CD8-positive, alpha-beta memory T cell (primary cell): ENCODE measurements at regions not wholly inside any gene's neighbourhood (a gene's known extent, or its start where the extent isn't known, plus 50 kb on each side); places are given as distances from the start of the nearest gene placed in this dataset.

ENCODE experiments used
- CTCF ChIA-PET: fragments of 350-600 bp; sonication (Branson Sonifier 250); formaldehyde crosslinking; loops from one replicate; lab custom pipeline; 2021; ENCODE audit warnings: antibody characterized with exemption; lab: Charles Lee
- POLR2A ChIA-PET: fragments of 350-600 bp; sonication (Branson Sonifier 250); formaldehyde crosslinking; loops from one replicate; lab custom pipeline; 2021; ENCODE audit warnings: antibody characterized with exemption; lab: Charles Lee
- DNase-seq, 5 donors: peaks; one replicate each; pipeline versions ENCODE4 v3.0.0 to v3.0.0-alpha.2; 2020 to 2022; ENCODE audit warnings: mixed read lengths in 1 of 5
- H3K27ac ChIP-seq: one replicate; pipeline ENCODE4 v1.7.0; 2013; ENCODE audit warnings: low read depth, mild to moderate bottlenecking, low read length, moderate library complexity
- H3K27me3 ChIP-seq: 2 replicates; pipeline ENCODE4 v1.7.0; 2013; ENCODE audit warnings: low read length, mild to moderate bottlenecking; ENCODE audit not compliant: insufficient read depth, poor library complexity, severe bottlenecking
- H3K36me3 ChIP-seq: 2 replicates; pipeline ENCODE4 v1.7.0; 2013; ENCODE audit warnings: mild to moderate bottlenecking, low read length, moderate library complexity; ENCODE audit not compliant: insufficient read depth
- H3K4me1 ChIP-seq: 2 replicates; pipeline ENCODE4 v1.7.0; 2013; ENCODE audit warnings: mild to moderate bottlenecking, low read length, moderate library complexity; ENCODE audit not compliant: insufficient read depth
- H3K4me3 ChIP-seq: 2 replicates; pipeline ENCODE4 v1.7.0; 2013; ENCODE audit warnings: mild to moderate bottlenecking, low read length
- H3K9me3 ChIP-seq: 2 replicates; pipeline ENCODE4 v1.7.0; 2013; ENCODE audit warnings: mild to moderate bottlenecking, low read length
- H3K27ac Mint-ChIP-seq, 8 donors: one replicate each; pipeline ENCODE4 v1.8.0; 2020 to 2021; ENCODE audit warnings: mixed read lengths in 8 of 8, mild to moderate bottlenecking in 6 of 8, inconsistent platforms in 3 of 8, moderate library complexity in 3 of 8
- H3K27me3 Mint-ChIP-seq, 2 donors: one replicate each; pipeline ENCODE4 v1.8.0; 2020 to 2021; ENCODE audit warnings: mixed read lengths in 2 of 2, mild to moderate bottlenecking in 1 of 2, moderate library complexity in 1 of 2
- H3K36me3 Mint-ChIP-seq, 3 donors: one replicate each; pipeline ENCODE4 v1.8.0; 2020 to 2021; ENCODE audit warnings: mixed read lengths in 3 of 3, inconsistent platforms in 1 of 3, mild to moderate bottlenecking in 1 of 3
- H3K4me1 Mint-ChIP-seq, 3 donors: one replicate each; pipeline ENCODE4 v1.8.0; 2020 to 2021; ENCODE audit warnings: mixed read lengths in 3 of 3, inconsistent platforms in 1 of 3, mild to moderate bottlenecking in 1 of 3
- H3K4me3 Mint-ChIP-seq, 7 donors: one replicate each; pipeline ENCODE4 v1.8.0; 2020 to 2021; ENCODE audit warnings: mixed read lengths in 7 of 7, mild to moderate bottlenecking in 6 of 7, moderate library complexity in 4 of 7, inconsistent platforms in 2 of 7
- H3K9me3 Mint-ChIP-seq, 5 donors: one replicate each; pipeline ENCODE4 v1.8.0; 2020 to 2022; ENCODE audit warnings: mixed read lengths in 5 of 5, mild to moderate bottlenecking in 3 of 5, moderate library complexity in 2 of 5, inconsistent platforms in 1 of 5

GRCh38 chr2:146138820-146139219 is 1618.9 kb upstream of the ZEB2 start:
- DNase-seq, result no peak
- Histone ChIP-seq H3K36me3 (no peaks in the 10 kb centered on the region), H3K4me3 (no peak overlapping the region), H3K27me3 (no peaks in the 10 kb centered on the region), H3K27ac (no peak overlapping the region), H3K4me1 (no peaks in the 10 kb centered on the region), H3K9me3 (no peaks in the 10 kb centered on the region)
- Mint-ChIP-seq H3K9me3 (peaks cover 0 to 5% (median under 1%) of the 10 kb centered on the region in 5 donors), H3K36me3 (no peaks in the 10 kb centered on the region), H3K27me3 (no peaks in the 10 kb centered on the region), H3K4me3 (no peak overlapping the region), H3K27ac (no peak overlapping the region), H3K4me1 (no peaks in the 10 kb centered on the region)
- ChIA-PET POLR2A (no interaction called here), CTCF (no interaction called here)

GRCh38 chr2:146135245-146135644 is 1615.3 kb upstream of the ZEB2 start:
- H3K4me1 Mint-ChIP-seq, result no peaks in the 10 kb centered on the region
- Histone ChIP-seq H3K27me3 (no peaks in the 10 kb centered on the region), H3K4me1 (no peaks in the 10 kb centered on the region), H3K4me3 (no peak overlapping the region), H3K36me3 (no peaks in the 10 kb centered on the region), H3K9me3 (no peaks in the 10 kb centered on the region), H3K27ac (no peak overlapping the region)
- no peak overlapping the region for H3K27ac Mint-ChIP-seq
- H3K27me3 Mint-ChIP-seq, result no peaks in the 10 kb centered on the region
- ChIA-PET CTCF (no interaction called here), POLR2A (no interaction called here)
- DNase-seq, result no peak
- H3K9me3 Mint-ChIP-seq, result peaks cover 0 to 5% (median 4%) of the 10 kb centered on the region in 5 donors
- H3K36me3 Mint-ChIP-seq, result no peaks in the 10 kb centered on the region
- H3K4me3 Mint-ChIP-seq, result no peak overlapping the region

GRCh38 chr2:146131785-146132184 is 1611.9 kb upstream of the ZEB2 start:
- Histone ChIP-seq H3K27ac (no peak overlapping the region), H3K4me3 (no peak overlapping the region), H3K36me3 (no peaks in the 10 kb centered on the region), H3K9me3 (no peaks in the 10 kb centered on the region), H3K27me3 (no peaks in the 10 kb centered on the region), H3K4me1 (no peaks in the 10 kb centered on the region)
- no peak for DNase-seq
- Mint-ChIP-seq H3K4me1 (no peaks in the 10 kb centered on the region), H3K27ac (no peak overlapping the region), H3K36me3 (no peaks in the 10 kb centered on the region), H3K9me3 (peaks cover 0 to 13% (median 3%) of the 10 kb centered on the region in 5 donors), H3K27me3 (no peaks in the 10 kb centered on the region), H3K4me3 (no peak overlapping the region)
- ChIA-PET CTCF (no interaction called here), POLR2A (no interaction called here)

- no peaks in the 10 kb centered on the region for H3K36me3 ChIP-seq
- H3K4me1 ChIP-seq, result no peaks in the 10 kb centered on the region
- H3K4me1 Mint-ChIP-seq, result no peaks in the 10 kb centered on the region
- DNase-seq, result no peak
- H3K9me3 ChIP-seq, result no peaks in the 10 kb centered on the region
- H3K27ac Mint-ChIP-seq, result no peak overlapping the region
- no peaks in the 10 kb centered on the region for H3K27me3 Mint-ChIP-seq
- H3K4me3 Mint-ChIP-seq, result no peak overlapping the region
- no peaks in the 10 kb centered on the region for H3K27me3 ChIP-seq
- ChIA-PET CTCF (no interaction called here), POLR2A (no interaction called here)
- H3K4me3 ChIP-seq, result no peak overlapping the region
- H3K9me3 Mint-ChIP-seq, result peaks cover 0 to 13% (median 3%) of the 10 kb centered on the region in 5 donors
- H3K36me3 Mint-ChIP-seq, result no peaks in the 10 kb centered on the region
- H3K27ac ChIP-seq, result no peak overlapping the region
These were observed 1611.1 kb upstream of the ZEB2 start for GRCh38 chr2:146131048-146131447.

- H3K27ac Mint-ChIP-seq, result no peak overlapping the region
- peaks cover 0 to 13% (median 3%) of the 10 kb centered on the region in 5 donors for H3K9me3 Mint-ChIP-seq
- no peaks in the 10 kb centered on the region for H3K36me3 ChIP-seq
- H3K36me3 Mint-ChIP-seq, result no peaks in the 10 kb centered on the region
- H3K4me1 ChIP-seq, result no peaks in the 10 kb centered on the region
- no peak overlapping the region for H3K27ac ChIP-seq
- no peaks in the 10 kb centered on the region for H3K9me3 ChIP-seq
- no peaks in the 10 kb centered on the region for H3K27me3 Mint-ChIP-seq
- H3K4me3 ChIP-seq, result no peak overlapping the region
- no peak for DNase-seq
- POLR2A ChIA-PET, result no interaction called here
- H3K4me3 Mint-ChIP-seq, result no peak overlapping the region
- CTCF ChIA-PET, result no interaction called here
- no peaks in the 10 kb centered on the region for H3K4me1 Mint-ChIP-seq
- no peaks in the 10 kb centered on the region for H3K27me3 ChIP-seq
These were observed 1610.4 kb upstream of the ZEB2 start for GRCh38 chr2:146130290-146130689.

GRCh38 chr2:146129231-146129630 is 1609.3 kb upstream of the ZEB2 start:
- Histone ChIP-seq H3K9me3 (no peaks in the 10 kb centered on the region), H3K4me1 (no peaks in the 10 kb centered on the region), H3K36me3 (no peaks in the 10 kb centered on the region), H3K27me3 (no peaks in the 10 kb centered on the region), H3K27ac (no peak overlapping the region), H3K4me3 (no peak overlapping the region)
- Mint-ChIP-seq H3K27me3 (no peaks in the 10 kb centered on the region), H3K9me3 (peaks cover 0 to 14% (median 3%) of the 10 kb centered on the region in 5 donors), H3K4me3 (no peak overlapping the region), H3K36me3 (no peaks in the 10 kb centered on the region), H3K4me1 (no peaks in the 10 kb centered on the region), H3K27ac (no peak overlapping the region)
- DNase-seq, result no peak
- ChIA-PET CTCF (no interaction called here), POLR2A (no interaction called here)

GRCh38 chr2:146128216-146128615 is 1608.3 kb upstream of the ZEB2 start:
- Mint-ChIP-seq H3K27me3 (no peaks in the 10 kb centered on the region), H3K4me1 (no peaks in the 10 kb centered on the region)
- POLR2A ChIA-PET, result no interaction called here

GRCh38 chr2:146125551-146125950 is 1605.6 kb upstream of the ZEB2 start:
- Mint-ChIP-seq H3K27me3 (no peaks in the 10 kb centered on the region), H3K4me1 (no peaks in the 10 kb centered on the region), H3K27ac (no peak overlapping the region), H3K9me3 (peaks cover 0 to 12% (median 0%) of the 10 kb centered on the region in 5 donors), H3K36me3 (no peaks in the 10 kb centered on the region), H3K4me3 (no peak overlapping the region)
- POLR2A ChIA-PET, result no interaction called here
- Histone ChIP-seq H3K27me3 (no peaks in the 10 kb centered on the region), H3K9me3 (no peaks in the 10 kb centered on the region), H3K4me1 (no peaks in the 10 kb centered on the region), H3K4me3 (no peak overlapping the region), H3K27ac (no peak overlapping the region), H3K36me3 (no peaks in the 10 kb centered on the region)
- CTCF ChIA-PET, result no interaction called here
- no peak for DNase-seq

More at GRCh38 chr2:146128216-146128615, 1608.3 kb upstream of the ZEB2 start:
- Histone ChIP-seq H3K36me3 (no peaks in the 10 kb centered on the region), H3K4me1 (no peaks in the 10 kb centered on the region), H3K9me3 (no peaks in the 10 kb centered on the region), H3K4me3 (no peak overlapping the region), H3K27me3 (no peaks in the 10 kb centered on the region), H3K27ac (no peak overlapping the region)
- Mint-ChIP-seq H3K9me3 (peaks cover 0 to 12% (median 3%) of the 10 kb centered on the region in 5 donors), H3K27ac (no peak overlapping the region), H3K36me3 (no peaks in the 10 kb centered on the region), H3K4me3 (no peak overlapping the region)
- CTCF ChIA-PET, result no interaction called here
- DNase-seq, result no peak

GRCh38 chr2:146124741-146125140 is 1604.8 kb upstream of the ZEB2 start:
- ChIA-PET POLR2A (no interaction called here), CTCF (interaction anchor here (0.9 to 1.0 kb wide), 2 partner anchors 36 to 47 kb away, joined by 3 read pairs; no protein-coding TSS in a partner anchor)
- no peak for DNase-seq
- Histone ChIP-seq H3K27ac (no peak overlapping the region), H3K27me3 (no peaks in the 10 kb centered on the region), H3K9me3 (no peaks in the 10 kb centered on the region), H3K36me3 (no peaks in the 10 kb centered on the region), H3K4me3 (no peak overlapping the region), H3K4me1 (no peaks in the 10 kb centered on the region)
- Mint-ChIP-seq H3K4me1 (no peaks in the 10 kb centered on the region), H3K4me3 (no peak overlapping the region), H3K27ac (no peak overlapping the region), H3K36me3 (no peaks in the 10 kb centered on the region), H3K9me3 (peaks cover 0 to 12% (median 0%) of the 10 kb centered on the region in 5 donors), H3K27me3 (no peaks in the 10 kb centered on the region)
